Astrocyte (in vitro differentiated cells and primary cell): ENCODE measurements at regions not wholly inside any gene's neighbourhood (a gene's known extent, or its start where the extent isn't known, plus 50 kb on each side); places are given as distances from the start of the nearest gene placed in this dataset.

Source experiments
- EZH2 ChIP-seq: IDR thresholded peaks from 2 replicates; pipeline ENCODE4 v1.6.1; 2012; ENCODE audit warnings: mild to moderate bottlenecking, low read length, inconsistent platforms; ENCODE audit not compliant: insufficient read depth
- TF ChIP-seq, protein P1 (sequence below): IDR thresholded peaks from 2 replicates; pipeline ENCODE4 v1.5.1; 2011; ENCODE audit warnings: low read depth, mild to moderate bottlenecking, inconsistent platforms, low read length, moderate library complexity; ENCODE audit not compliant: insufficient read depth

DNA sequence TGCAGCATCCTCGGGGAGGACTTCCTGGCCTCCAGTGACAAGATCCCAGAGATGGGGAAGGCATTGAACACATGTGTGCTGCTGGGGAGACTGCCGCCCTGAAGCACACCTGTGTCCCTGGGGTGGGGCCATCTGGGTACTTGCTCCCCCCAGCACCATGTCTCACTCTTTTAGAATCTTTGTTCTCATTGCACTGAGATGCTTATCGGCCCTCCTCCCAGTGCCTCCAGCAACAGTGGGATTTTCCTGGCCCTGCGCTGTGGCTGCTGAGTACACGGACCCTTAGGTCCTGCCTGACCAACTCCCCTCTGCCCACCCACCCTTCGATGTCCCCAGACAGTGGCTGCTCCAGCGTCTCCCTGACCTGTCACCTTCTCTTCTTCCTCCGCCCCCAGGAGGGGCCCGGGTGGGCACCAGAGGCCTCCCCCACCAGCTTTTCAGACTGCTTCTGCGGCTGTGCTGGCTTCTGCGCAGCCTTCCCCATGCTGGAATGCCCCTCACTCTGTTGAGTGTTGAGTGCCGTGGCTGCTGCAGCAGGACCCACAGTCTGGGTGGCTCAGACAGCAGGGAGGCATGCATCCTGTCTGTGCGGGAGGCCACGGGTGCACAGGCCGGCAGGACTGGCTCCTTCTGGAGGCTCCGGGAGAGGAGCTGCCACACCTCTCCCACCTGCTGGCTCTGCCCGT is 145.9 kb upstream of the IRX2 start:
- TF ChIP-seq, protein P1, sequence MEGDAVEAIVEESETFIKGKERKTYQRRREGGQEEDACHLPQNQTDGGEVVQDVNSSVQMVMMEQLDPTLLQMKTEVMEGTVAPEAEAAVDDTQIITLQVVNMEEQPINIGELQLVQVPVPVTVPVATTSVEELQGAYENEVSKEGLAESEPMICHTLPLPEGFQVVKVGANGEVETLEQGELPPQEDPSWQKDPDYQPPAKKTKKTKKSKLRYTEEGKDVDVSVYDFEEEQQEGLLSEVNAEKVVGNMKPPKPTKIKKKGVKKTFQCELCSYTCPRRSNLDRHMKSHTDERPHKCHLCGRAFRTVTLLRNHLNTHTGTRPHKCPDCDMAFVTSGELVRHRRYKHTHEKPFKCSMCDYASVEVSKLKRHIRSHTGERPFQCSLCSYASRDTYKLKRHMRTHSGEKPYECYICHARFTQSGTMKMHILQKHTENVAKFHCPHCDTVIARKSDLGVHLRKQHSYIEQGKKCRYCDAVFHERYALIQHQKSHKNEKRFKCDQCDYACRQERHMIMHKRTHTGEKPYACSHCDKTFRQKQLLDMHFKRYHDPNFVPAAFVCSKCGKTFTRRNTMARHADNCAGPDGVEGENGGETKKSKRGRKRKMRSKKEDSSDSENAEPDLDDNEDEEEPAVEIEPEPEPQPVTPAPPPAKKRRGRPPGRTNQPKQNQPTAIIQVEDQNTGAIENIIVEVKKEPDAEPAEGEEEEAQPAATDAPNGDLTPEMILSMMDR: no peak
- no peak for TF ChIP-seq EZH2
